Neural cell (in vitro differentiated cells): ENCODE measurements at regions not wholly inside any gene's neighbourhood (a gene's known extent, or its start where the extent isn't known, plus 50 kb on each side); places are given as distances from the start of the nearest gene placed in this dataset.
"Not testable (repeated sequence)": the region's sequence is repeated elsewhere in the genome, so short reads cannot be mapped to it uniquely, and the experiment has no call there.

Experiments
- H2AFZ ChIP-seq: fragments of 200-600, 300-800 bp; sonication (generic), shearing (Covaris generic); 2 replicates; pipeline ENCODE4 v1.6.0; 2014; ENCODE audit warnings: low read depth, mild to moderate bottlenecking, antibody characterized with exemption, low read length, moderate library complexity
- H3F3A ChIP-seq: fragments of 200-600 bp; shearing (Covaris generic); 2 replicates; pipeline ENCODE4 v1.6.1; 2016; ENCODE audit warnings: mild to moderate bottlenecking, moderate library complexity, mixed read lengths, antibody characterized with exemption, low read length; ENCODE audit not compliant: insufficient read depth, poor library complexity, severe bottlenecking
- H3K27ac ChIP-seq: fragments of 200-600, 300-800 bp; sonication (generic), shearing (Covaris generic); 2 replicates; pipeline ENCODE4 v1.5.1; 2014; ENCODE audit warnings: mild to moderate bottlenecking, low read length, moderate library complexity
- H3K27me3 ChIP-seq: fragments of 300-800, 200-600 bp; sonication (generic), shearing (Covaris generic); 2 replicates; pipeline ENCODE4 v1.6.0; 2014; ENCODE audit warnings: mild to moderate bottlenecking, low read depth, low read length, moderate library complexity; ENCODE audit not compliant: insufficient read depth
- H3K36me3 ChIP-seq: fragments of 300-800, 200-600 bp; sonication (generic), shearing (Covaris generic); 2 replicates; pipeline ENCODE4 v1.5.1; 2014; ENCODE audit warnings: mild to moderate bottlenecking, antibody characterized with exemption, low read length, moderate library complexity; ENCODE audit not compliant: insufficient read depth
- H3K4me2 ChIP-seq: fragments of 300-800, 200-600 bp; sonication (generic), shearing (Covaris generic); 2 replicates; pipeline ENCODE4 v1.6.0; 2014; ENCODE audit warnings: mild to moderate bottlenecking, low read length
- H3K4me3 ChIP-seq: fragments of 300-800, 200-600 bp; sonication (generic), shearing (Covaris generic); 2 replicates; pipeline ENCODE4 v1.5.1; 2014; ENCODE audit warnings: mild to moderate bottlenecking, low read length, moderate library complexity
- H3K79me2 ChIP-seq: fragments of 200-600 bp; shearing (Covaris generic); replicated peaks from 2 replicates; pipeline ENCODE4 v1.6.0; 2014; ENCODE audit warnings: mild to moderate bottlenecking, low read length, moderate library complexity; ENCODE audit not compliant: insufficient read depth
- H3K9ac ChIP-seq: fragments of 300-800, 200-600 bp; sonication (generic), shearing (Covaris generic); 2 replicates; pipeline ENCODE4 v1.6.1; 2016; ENCODE audit warnings: mild to moderate bottlenecking, low read length, mixed read lengths
- H3K9me2 ChIP-seq: fragments of 200-600 bp; shearing (Covaris generic); 2 replicates; pipeline ENCODE4 v1.6.1; 2016; ENCODE audit warnings: mild to moderate bottlenecking, low read length, mixed read lengths; ENCODE audit not compliant: insufficient read depth
- H3K9me3 ChIP-seq: fragments of 200-600, 300-800 bp; sonication (generic), shearing (Covaris generic); 2 replicates; pipeline ENCODE4 v1.6.1; 2016; ENCODE audit warnings: mild to moderate bottlenecking, mixed run types, low read length, moderate library complexity, mixed read lengths
- H4K20me1 ChIP-seq: fragments of 200-600 bp; shearing (Covaris generic); 2 replicates; pipeline ENCODE4 v1.6.1; 2016; ENCODE audit warnings: mild to moderate bottlenecking, mixed run types; ENCODE audit not compliant: insufficient read depth
- CTCF ChIP-seq: fragments of 450-650 bp; IDR thresholded peaks from 2 replicates; pipeline ENCODE4 v1.5.1; 2014; ENCODE audit warnings: antibody characterized with exemption, mild to moderate bottlenecking, moderate library complexity; ENCODE audit not compliant: poor library complexity, severe bottlenecking
- EP300 ChIP-seq: fragments of 450-650 bp; conservative IDR thresholded peaks from 2 replicates; pipeline ENCODE4 v1.6.1; 2014; ENCODE audit warnings: antibody characterized with exemption, mild to moderate bottlenecking, moderate library complexity; ENCODE audit not compliant: poor library complexity, severe bottlenecking
- EZH2 ChIP-seq: fragments of 200-600, 300-800 bp; shearing (Covaris generic), sonication (generic); IDR thresholded peaks from 2 replicates; pipeline ENCODE4 v1.6.1; 2014; ENCODE audit warnings: antibody characterized with exemption, low read length, borderline replicate concordance, mild to moderate bottlenecking; ENCODE audit not compliant: insufficient read depth, poor library complexity, severe bottlenecking
- MXI1 ChIP-seq: fragments of 450-650 bp; conservative IDR thresholded peaks from 2 replicates; pipeline ENCODE4 v1.6.1; 2014; ENCODE audit warnings: antibody characterized with exemption, mild to moderate bottlenecking; ENCODE audit not compliant: poor library complexity, severe bottlenecking
- POLR2AphosphoS5 ChIP-seq: IDR thresholded peaks from 2 replicates; pipeline ENCODE4 v1.6.1; 2012
- RAD21 ChIP-seq: fragments of 450-650 bp; conservative IDR thresholded peaks from 2 replicates; pipeline ENCODE4 v1.6.1; 2014; ENCODE audit warnings: antibody characterized with exemption, mild to moderate bottlenecking, moderate library complexity
- REST ChIP-seq: IDR thresholded peaks from 2 replicates; pipeline ENCODE4 v1.6.1; 2012; ENCODE audit warnings: borderline replicate concordance
- SMC3 ChIP-seq: fragments of 450-650 bp; conservative IDR thresholded peaks from 2 replicates; pipeline ENCODE4 v1.6.1; 2014; ENCODE audit warnings: antibody characterized with exemption, mild to moderate bottlenecking, moderate library complexity; ENCODE audit not compliant: poor library complexity
- TAF1 ChIP-seq: IDR thresholded peaks from 2 replicates; pipeline ENCODE4 v1.6.1; 2012; ENCODE audit warnings: low read depth

- H3K9ac ChIP-seq = no peak overlapping the region
- H3K27ac ChIP-seq = no peak overlapping the region
- no peak overlapping the region for H3K4me2 ChIP-seq
- H3K36me3 ChIP-seq = no peaks in the 10 kb centered on the region
- H4K20me1 ChIP-seq = no peaks in the 10 kb centered on the region
- H3F3A ChIP-seq = no peaks in the 10 kb centered on the region
- TF ChIP-seq SMC3 (no peak), RAD21 (no peak), REST (no peak), TAF1 (no peak), CTCF (no peak), EZH2 (no peak)
- no peaks in the 10 kb centered on the region for H3K9me2 ChIP-seq
- no peaks in the 10 kb centered on the region for H3K9me3 ChIP-seq
- H3K4me3 ChIP-seq = no peak overlapping the region
- no peaks in the 10 kb centered on the region for H3K27me3 ChIP-seq
- no peak overlapping the region for H2AFZ ChIP-seq
- no peaks in the 10 kb centered on the region for H3K79me2 ChIP-seq
Measured at GRCh38 chr14:38941488-38941887, 161.5 kb downstream of the SEC23A start.

GRCh38 chr14:38932653-38933000 lies 170.4 kb downstream of the SEC23A start:
- not testable (repeated sequence) for H2AFZ ChIP-seq, H3K27me3 ChIP-seq, H3K4me3 ChIP-seq, H3K4me2 ChIP-seq, H3K36me3 ChIP-seq, H3F3A ChIP-seq, H3K9me2 ChIP-seq, H3K79me2 ChIP-seq, H3K27ac ChIP-seq, H4K20me1 ChIP-seq, H3K9ac ChIP-seq, H3K9me3 ChIP-seq

- no peak for TF ChIP-seq MXI1
- no peak for TF ChIP-seq EZH2
- TF ChIP-seq CTCF = no peak
- no peak for TF ChIP-seq SMC3
- TF ChIP-seq RAD21 = no peak
- no peak for TF ChIP-seq REST
- no peak for TF ChIP-seq POLR2AphosphoS5
- no peak for TF ChIP-seq TAF1
- TF ChIP-seq EP300 = no peak
- H3K36me3 ChIP-seq = no peaks in the 10 kb centered on the region
- H3K4me3 ChIP-seq = no peak overlapping the region
- H3K27ac ChIP-seq = no peak overlapping the region
- H3K27me3 ChIP-seq = no peaks in the 10 kb centered on the region
- no peaks in the 10 kb centered on the region for H3K9me3 ChIP-seq
- no peaks in the 10 kb centered on the region for H3K9me2 ChIP-seq
- H3K4me2 ChIP-seq = no peak overlapping the region
- no peaks in the 10 kb centered on the region for H3F3A ChIP-seq
- H4K20me1 ChIP-seq = no peaks in the 10 kb centered on the region
- no peak overlapping the region for H2AFZ ChIP-seq
- H3K79me2 ChIP-seq = no peaks in the 10 kb centered on the region
- no peak overlapping the region for H3K9ac ChIP-seq
Measured at GRCh38 chr14:38931969-38932652, 170.9 kb downstream of the SEC23A start.
